Transverse colon (tissue), 4 donors: ENCODE measurements at regions not wholly inside any gene's neighbourhood (a gene's known extent, or its start where the extent isn't known, plus 50 kb on each side); places are given as distances from the start of the nearest gene placed in this dataset.

ENCODE experiments used
- DNase-seq: peaks from one replicate; pipeline ENCODE4 v3.0.0-alpha.2; 2019
- H3K27ac ChIP-seq, 4 donors: fragments of 200-600 bp; sonication (generic); 2 replicates each; pipeline ENCODE4 v1.5.1; 2016 to 2018; ENCODE audit warnings: inconsistent platforms in 4 of 4
- H3K27me3 ChIP-seq: fragments of 200-600 bp; sonication (generic); 2 replicates; pipeline ENCODE4 v1.5.1; 2017; ENCODE audit warnings: inconsistent platforms
- H3K36me3 ChIP-seq, 4 donors: fragments of 200-600 bp; sonication (generic); 2 replicates each; pipeline ENCODE4 v1.5.1; 2017 to 2019; ENCODE audit warnings: inconsistent platforms in 4 of 4
- H3K4me1 ChIP-seq, 4 donors: fragments of 200-600 bp; sonication (generic); 2 replicates each; pipeline ENCODE4 v1.5.1; 2017 to 2020; ENCODE audit warnings: inconsistent platforms in 4 of 4
- H3K4me3 ChIP-seq, 4 donors: fragments of 200-600 bp; sonication (generic); 1 replicate in 1 of 4; 2 replicates in 3 of 4; pipeline versions ENCODE4 v1.5.1 to v1.6.1; 2017 to 2019; ENCODE audit warnings: inconsistent platforms in 4 of 4
- H3K9me3 ChIP-seq, 2 donors: fragments of 200-600 bp; sonication (generic); 2 replicates each; pipeline ENCODE4 v1.5.1; 2017 to 2019; ENCODE audit warnings: inconsistent platforms in 2 of 2
- CTCF ChIP-seq, 5 experiments: fragments of 200-600 bp in 3 of 5; fragments of 450-650 bp in 2 of 5; sonication (generic) in 3 of 5; IDR thresholded peaks; 1 replicate in 2 of 5; 2 replicates in 3 of 5; pipeline ENCODE4 v1.5.1; 2016 to 2017; ENCODE audit warnings: antibody characterized with exemption in 5 of 5, inconsistent platforms in 3 of 5, mild to moderate bottlenecking in 2 of 5, moderate library complexity in 1 of 5
- EP300 ChIP-seq: sonication (generic); formaldehyde crosslinking; IDR thresholded peaks from one replicate; pipeline ENCODE4 v1.6.1; 2017; ENCODE audit warnings: antibody characterized with exemption, low read depth
- POLR2A ChIP-seq: fragments of 450-650 bp; IDR thresholded peaks from one replicate; pipeline ENCODE4 v1.6.1; 2016; ENCODE audit warnings: antibody characterized with exemption, mild to moderate bottlenecking, moderate library complexity
- POLR2AphosphoS5 ChIP-seq, 3 donors: sonication (generic); formaldehyde crosslinking; IDR thresholded peaks; one replicate each; pipeline ENCODE4 v1.6.1; 2016; ENCODE audit warnings: antibody characterized with exemption in 3 of 3
- WGBS, 2 donors: methylation state at CpG; one replicate each; pipeline ENCODE4 v1.1.5; 2018; ENCODE audit warnings: low coverage in 1 of 2; 5-methylcytosine and 5-hydroxymethylcytosine counted together
- in situ Hi-C, 4 donors: fragments of 200-750 bp; cut with MboI; loops; one replicate each; pipeline versions ENCODE4 v1.15.0 to v1.15.1; 2017; ENCODE audit warnings: low sequenced_read_pairs in 3 of 4, low pct_ligation_motif_present in 1 of 4, low pct_unique_long_range_greater_than_20kb in 1 of 4
- intact Hi-C: fragments of 100-400 bp; cut with DNase I; formaldehyde crosslinking; loops from one replicate; pipeline ENCODE4 v1.15.1; 2023; ENCODE audit warnings: low total_unique reads

GRCh38 chr3:110413807-110414748, 657.5 kb upstream of the NECTIN3 start:
- H3K27me3 ChIP-seq = no peaks in the 10 kb centered on the region
- no peak overlapping the region for H3K4me3 ChIP-seq
- in situ Hi-C loops (no loop called here), intact Hi-C loops (no loop called here)
- H3K9me3 ChIP-seq = no peaks in the 10 kb centered on the region
- no peaks in the 10 kb centered on the region for H3K4me1 ChIP-seq
- H3K27ac ChIP-seq = no peak overlapping the region
- WGBS, 2 donors = 55 to 60% methylated on average over 4 of the region's 4 CpGs
- TF ChIP-seq POLR2AphosphoS5 (IDR thresholded peaks at IDR 0.05) (no peak), CTCF (IDR thresholded peaks at IDR 0.05) (no peak), POLR2A (no peak), EP300 (no peak)
- no peaks in the 10 kb centered on the region for H3K36me3 ChIP-seq
- no peak for DNase-seq

GRCh38 chr3:110414855-110415254, 656.8 kb upstream of the NECTIN3 start:
- TF ChIP-seq POLR2A (no peak), POLR2AphosphoS5 (IDR thresholded peaks at IDR 0.05) (no peak), EP300 (no peak), CTCF (IDR thresholded peaks at IDR 0.05) (no peak)
- no peaks in the 10 kb centered on the region for H3K9me3 ChIP-seq
- H3K4me3 ChIP-seq = no peak overlapping the region
- no peak overlapping the region for H3K27ac ChIP-seq
- WGBS, 2 donors = 74 to 77% methylated on average over 3 of the region's 3 CpGs
- peaks cover 0 to 3% (median 0%) of the 10 kb centered on the region in 4 donors for H3K4me1 ChIP-seq
- H3K27me3 ChIP-seq = no peaks in the 10 kb centered on the region
- intact Hi-C loops (no loop called here), in situ Hi-C loops (no loop called here)
- no peaks in the 10 kb centered on the region for H3K36me3 ChIP-seq
- DNase-seq = no peak

GRCh38 chr3:110419096-110419495, 652.5 kb upstream of the NECTIN3 start:
- Histone ChIP-seq H3K4me1 (peaks cover 0 to 11% (median 0%) of the 10 kb centered on the region in 4 donors), H3K4me3 (no peak overlapping the region), H3K9me3 (no peaks in the 10 kb centered on the region), H3K36me3 (no peaks in the 10 kb centered on the region), H3K27ac (no peak overlapping the region), H3K27me3 (no peaks in the 10 kb centered on the region)
- 66 to 81% methylated on average over 2 of the region's 2 CpGs for WGBS, 2 donors
- no peak for TF ChIP-seq CTCF (IDR thresholded peaks at IDR 0.05)
- TF ChIP-seq POLR2A = no peak
- TF ChIP-seq EP300 = no peak
- TF ChIP-seq POLR2AphosphoS5 (IDR thresholded peaks at IDR 0.05) = no peak
- no peak for DNase-seq
- intact Hi-C loops = no loop called here
- in situ Hi-C loops = no loop called here

GRCh38 chr3:110419601-110420000, 652.0 kb upstream of the NECTIN3 start:
- in situ Hi-C loops (no loop called here), intact Hi-C loops (no loop called here)
- Histone ChIP-seq H3K27me3 (no peaks in the 10 kb centered on the region), H3K27ac (no peak overlapping the region), H3K4me1 (peaks cover 0 to 11% (median 0%) of the 10 kb centered on the region in 4 donors), H3K36me3 (no peaks in the 10 kb centered on the region), H3K9me3 (no peaks in the 10 kb centered on the region), H3K4me3 (no peak overlapping the region)
- 46 to 60% methylated on average over 2 of the region's 2 CpGs for WGBS, 2 donors
- DNase-seq = no peak
- TF ChIP-seq EP300 (no peak), POLR2A (no peak), CTCF (IDR thresholded peaks at IDR 0.05) (no peak), POLR2AphosphoS5 (IDR thresholded peaks at IDR 0.05) (no peak)
